ENCODE measurements at regions not wholly inside any gene's neighbourhood (a gene's known extent, or its start where the extent isn't known, plus 50 kb on each side); places are given as distances from the start of the nearest gene placed in this dataset.

DNA sequence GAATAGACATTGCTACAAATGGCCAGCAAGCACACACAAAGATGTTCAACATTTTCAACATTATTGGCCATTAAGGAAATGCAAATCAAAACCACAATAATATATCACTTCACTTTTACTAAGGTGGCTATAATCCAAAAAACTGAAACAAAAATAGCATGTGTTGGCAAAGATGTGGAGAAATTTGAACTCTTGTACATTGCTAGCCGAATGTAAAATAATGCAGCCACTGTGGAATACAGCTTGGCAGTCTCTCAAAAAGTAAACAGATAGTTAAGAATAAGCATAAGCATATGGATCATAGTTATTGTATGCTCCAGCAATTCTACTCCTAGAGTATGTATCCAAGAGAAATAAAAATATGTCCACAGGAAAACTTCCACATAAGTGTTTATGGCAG lies 192.5 kb downstream of the EN1 start:
- TF ChIP-seq, protein P1, sequence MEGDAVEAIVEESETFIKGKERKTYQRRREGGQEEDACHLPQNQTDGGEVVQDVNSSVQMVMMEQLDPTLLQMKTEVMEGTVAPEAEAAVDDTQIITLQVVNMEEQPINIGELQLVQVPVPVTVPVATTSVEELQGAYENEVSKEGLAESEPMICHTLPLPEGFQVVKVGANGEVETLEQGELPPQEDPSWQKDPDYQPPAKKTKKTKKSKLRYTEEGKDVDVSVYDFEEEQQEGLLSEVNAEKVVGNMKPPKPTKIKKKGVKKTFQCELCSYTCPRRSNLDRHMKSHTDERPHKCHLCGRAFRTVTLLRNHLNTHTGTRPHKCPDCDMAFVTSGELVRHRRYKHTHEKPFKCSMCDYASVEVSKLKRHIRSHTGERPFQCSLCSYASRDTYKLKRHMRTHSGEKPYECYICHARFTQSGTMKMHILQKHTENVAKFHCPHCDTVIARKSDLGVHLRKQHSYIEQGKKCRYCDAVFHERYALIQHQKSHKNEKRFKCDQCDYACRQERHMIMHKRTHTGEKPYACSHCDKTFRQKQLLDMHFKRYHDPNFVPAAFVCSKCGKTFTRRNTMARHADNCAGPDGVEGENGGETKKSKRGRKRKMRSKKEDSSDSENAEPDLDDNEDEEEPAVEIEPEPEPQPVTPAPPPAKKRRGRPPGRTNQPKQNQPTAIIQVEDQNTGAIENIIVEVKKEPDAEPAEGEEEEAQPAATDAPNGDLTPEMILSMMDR (conservative IDR thresholded peaks at IDR 0.05; ENCODE audit: low read length), result no peak
- TF ChIP-seq EZH2phosphoT487 (IDR thresholded peaks at IDR 0.05; ENCODE audit: borderline replicate concordance), result no peak
